Epithelial cell of esophagus (primary cell): ENCODE measurements at regions not wholly inside any gene's neighbourhood (a gene's known extent, or its start where the extent isn't known, plus 50 kb on each side); places are given as distances from the start of the nearest gene placed in this dataset.

ENCODE experiments used
- DNase-seq: peaks from one replicate; pipeline ENCODE4 v3.0.0; 2010; ENCODE audit warnings: low read depth
- H3K4me3 ChIP-seq: 2 replicates; pipeline ENCODE4 v1.5.1; 2011; ENCODE audit warnings: mild to moderate bottlenecking, low read length, control low read depth
- TF ChIP-seq, protein P1 (sequence below): IDR thresholded peaks from 2 replicates; pipeline ENCODE4 v1.5.1; 2011; ENCODE audit warnings: low read depth, mild to moderate bottlenecking, low read length, control low read depth, inconsistent platforms; ENCODE audit not compliant: insufficient read depth; ENCODE audit errors: missing control alignments

DNA sequence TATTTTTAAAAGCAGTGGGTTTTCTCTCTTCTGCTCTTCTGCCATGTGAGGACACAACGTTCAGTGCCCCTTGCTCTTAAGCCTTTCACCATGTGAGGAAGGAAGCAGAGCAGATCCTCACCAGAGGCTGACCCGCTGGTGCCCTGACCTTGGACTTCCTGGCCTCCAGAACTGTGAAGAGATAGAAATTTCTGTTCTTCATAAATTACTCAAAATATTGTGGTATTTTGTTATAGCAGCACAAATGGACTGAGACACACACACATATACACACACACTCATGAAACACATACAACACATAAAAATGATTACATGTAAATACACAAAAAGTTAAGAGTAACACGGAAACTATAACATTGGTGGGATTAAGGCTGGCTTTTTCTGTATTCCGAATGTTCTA lies 244.8 kb upstream of the NOCT start:
- no peak for DNase-seq
- H3K4me3 ChIP-seq = no peak overlapping the region
- TF ChIP-seq, protein P1, sequence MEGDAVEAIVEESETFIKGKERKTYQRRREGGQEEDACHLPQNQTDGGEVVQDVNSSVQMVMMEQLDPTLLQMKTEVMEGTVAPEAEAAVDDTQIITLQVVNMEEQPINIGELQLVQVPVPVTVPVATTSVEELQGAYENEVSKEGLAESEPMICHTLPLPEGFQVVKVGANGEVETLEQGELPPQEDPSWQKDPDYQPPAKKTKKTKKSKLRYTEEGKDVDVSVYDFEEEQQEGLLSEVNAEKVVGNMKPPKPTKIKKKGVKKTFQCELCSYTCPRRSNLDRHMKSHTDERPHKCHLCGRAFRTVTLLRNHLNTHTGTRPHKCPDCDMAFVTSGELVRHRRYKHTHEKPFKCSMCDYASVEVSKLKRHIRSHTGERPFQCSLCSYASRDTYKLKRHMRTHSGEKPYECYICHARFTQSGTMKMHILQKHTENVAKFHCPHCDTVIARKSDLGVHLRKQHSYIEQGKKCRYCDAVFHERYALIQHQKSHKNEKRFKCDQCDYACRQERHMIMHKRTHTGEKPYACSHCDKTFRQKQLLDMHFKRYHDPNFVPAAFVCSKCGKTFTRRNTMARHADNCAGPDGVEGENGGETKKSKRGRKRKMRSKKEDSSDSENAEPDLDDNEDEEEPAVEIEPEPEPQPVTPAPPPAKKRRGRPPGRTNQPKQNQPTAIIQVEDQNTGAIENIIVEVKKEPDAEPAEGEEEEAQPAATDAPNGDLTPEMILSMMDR = no peak

DNA sequence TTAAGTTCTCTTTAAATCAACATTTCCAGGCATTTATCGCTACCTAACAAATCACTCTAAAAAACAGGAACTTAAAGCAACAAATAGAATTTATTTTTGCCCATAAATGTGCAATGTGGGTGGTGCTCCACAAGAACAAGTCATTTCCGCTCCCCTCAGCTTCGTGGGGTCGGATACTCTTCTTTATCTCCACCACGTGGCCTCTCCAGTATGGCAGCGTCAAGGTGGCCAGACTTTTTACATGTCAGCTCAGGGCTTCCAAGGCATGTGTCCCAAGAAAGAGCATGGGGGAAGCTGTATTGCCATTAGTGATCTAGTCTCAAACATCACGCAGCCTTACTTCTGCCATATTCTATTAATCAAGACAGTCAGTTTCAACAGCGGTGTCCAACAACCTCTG lies 249.2 kb upstream of the NOCT start:
- no peak overlapping the region for H3K4me3 ChIP-seq
- TF ChIP-seq, protein P1 = no peak
- DNase-seq = no peak

DNA sequence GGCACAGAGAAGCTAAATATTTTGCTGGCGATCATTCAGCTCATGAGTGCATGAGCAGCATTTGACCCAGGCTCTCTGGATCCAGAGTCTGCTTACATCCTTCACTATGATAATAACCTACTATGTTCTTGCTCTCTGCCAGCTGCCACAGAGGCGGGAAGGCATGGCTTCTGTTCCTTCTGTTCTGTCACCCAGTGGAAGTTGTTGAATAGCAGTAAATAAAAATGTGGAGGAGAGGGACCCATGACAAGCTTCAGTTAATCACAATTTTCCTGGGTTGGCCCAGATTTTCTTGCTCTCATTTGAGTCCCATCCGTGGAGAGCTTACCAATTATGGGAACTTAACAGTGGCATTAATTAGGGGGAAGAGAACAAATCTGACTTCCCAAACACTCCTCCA lies 250.1 kb upstream of the NOCT start:
- no peak overlapping the region for H3K4me3 ChIP-seq
- DNase-seq = no peak
- TF ChIP-seq, protein P1 = no peak

DNA sequence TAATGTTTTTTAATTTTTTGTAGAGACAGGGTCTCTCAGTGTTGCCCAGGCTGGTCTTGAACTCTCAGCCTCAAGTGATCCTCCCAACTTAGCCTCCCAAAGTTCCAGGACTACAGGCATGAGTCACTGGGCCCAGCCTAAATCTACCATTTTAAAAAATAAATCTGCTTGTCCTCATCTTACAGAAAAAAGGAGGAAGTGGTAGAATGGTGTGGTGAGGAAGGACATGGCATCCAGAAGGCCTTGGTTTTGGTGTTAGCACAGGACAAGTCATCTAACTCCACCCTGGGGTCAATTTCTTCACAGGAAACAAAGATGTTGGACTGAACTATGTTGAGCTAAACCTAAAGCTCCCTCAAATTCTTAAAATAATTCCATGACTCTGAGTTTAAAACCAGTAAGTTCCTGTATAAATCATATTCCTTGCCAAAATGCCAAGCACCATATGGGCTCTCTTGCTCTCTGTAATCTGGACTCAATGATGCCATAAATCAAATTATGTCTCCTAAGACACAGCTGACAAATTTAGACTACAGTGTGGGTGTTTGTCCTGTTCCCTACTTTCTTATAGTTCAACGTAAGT lies 253.9 kb upstream of the NOCT start:
- DNase-seq = no peak
- no peak overlapping the region for H3K4me3 ChIP-seq
- TF ChIP-seq, protein P1 = no peak

DNA sequence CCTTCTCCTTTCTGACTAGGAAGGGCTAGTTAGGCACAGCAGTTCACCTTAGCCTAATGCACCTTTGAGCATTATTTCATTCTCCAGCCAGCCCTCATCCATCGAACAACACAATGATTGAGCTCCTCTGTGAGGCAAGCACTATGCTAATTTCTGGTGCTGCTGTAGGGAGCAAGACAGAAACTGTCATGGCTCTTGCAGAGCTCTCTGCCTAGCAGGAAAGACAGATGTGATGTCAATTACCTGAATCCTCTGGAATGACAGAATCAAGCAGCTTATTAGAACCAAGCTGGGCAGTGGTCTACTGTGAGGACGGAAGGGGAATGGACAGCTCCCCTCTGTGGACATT lies 256.1 kb upstream of the NOCT start:
- H3K4me3 ChIP-seq = no peak overlapping the region
- TF ChIP-seq, protein P1 = no peak
- no peak for DNase-seq

DNA sequence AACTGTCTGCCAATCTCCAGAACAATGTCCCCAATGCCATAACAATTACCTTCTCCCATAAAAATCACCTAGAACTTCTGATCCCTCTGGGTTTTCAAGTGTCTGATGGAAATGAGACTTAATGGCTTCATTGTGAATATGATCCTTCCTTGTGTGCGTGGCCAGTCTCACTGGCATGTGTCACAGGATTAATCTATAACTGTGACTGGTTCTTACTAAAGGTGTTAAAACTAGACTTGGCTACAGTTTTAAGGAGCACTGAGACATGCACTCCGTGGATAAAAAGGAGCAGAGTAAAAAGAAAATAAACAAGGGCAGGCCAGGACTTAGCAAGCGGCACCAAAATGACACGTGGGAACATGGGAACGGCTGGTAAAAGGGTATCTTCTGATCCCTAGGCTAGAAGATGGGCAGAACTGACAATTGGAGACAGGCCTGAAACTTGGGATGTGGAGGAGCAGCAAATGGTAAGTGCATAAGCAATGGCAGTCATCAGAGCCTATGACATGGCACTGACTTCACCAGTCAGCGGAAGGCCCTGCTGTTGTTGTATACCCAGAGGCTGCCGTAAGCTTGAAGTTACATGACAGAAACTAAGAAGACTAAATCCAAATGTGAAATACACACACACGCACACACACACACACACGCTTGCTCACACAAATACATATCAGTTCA lies 256.6 kb upstream of the NOCT start:
- no peak overlapping the region for H3K4me3 ChIP-seq
- no peak for DNase-seq
- TF ChIP-seq, protein P1 = no peak

DNA sequence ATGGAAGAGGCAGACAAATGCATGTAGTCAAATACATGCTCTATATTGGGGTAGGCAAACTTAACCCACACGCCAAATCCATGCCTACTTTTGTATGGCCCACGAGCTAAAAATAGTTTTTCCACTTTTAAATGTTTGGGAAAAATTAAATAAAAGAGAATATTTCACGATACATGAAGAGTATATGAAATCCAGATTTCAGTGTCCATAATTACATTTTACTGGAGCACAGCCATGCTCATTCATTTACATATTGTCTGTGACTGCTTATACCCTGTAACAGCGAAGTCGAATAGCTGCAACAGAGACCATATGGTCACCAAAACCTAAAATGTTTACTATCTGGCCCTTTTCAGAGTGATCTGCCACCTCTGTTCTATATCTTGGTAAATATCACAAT lies 257.4 kb upstream of the NOCT start:
- no peak overlapping the region for H3K4me3 ChIP-seq
- no peak for DNase-seq
- TF ChIP-seq, protein P1 = no peak
